ENCODE measurements at regions not wholly inside any gene's neighbourhood (a gene's known extent, or its start where the extent isn't known, plus 50 kb on each side); places are given as distances from the start of the nearest gene placed in this dataset.

DNA sequence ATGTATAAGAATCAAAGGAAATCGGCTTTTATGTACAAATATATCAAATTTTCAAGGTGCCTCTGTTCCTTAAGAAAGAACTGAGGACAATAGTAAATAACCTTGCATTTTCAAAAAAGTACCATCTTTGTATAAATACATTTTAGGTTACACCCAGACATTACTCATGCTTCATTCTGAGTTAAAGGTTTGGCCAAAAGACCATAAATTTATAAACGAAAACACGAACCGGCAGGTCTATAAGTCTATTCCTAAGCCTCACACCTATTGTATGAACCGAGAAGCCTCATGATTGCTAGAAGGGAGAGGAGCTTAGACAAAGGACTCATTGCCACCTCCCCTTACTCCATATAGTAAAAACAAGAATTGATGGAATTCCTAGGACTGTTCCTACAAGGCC is 94.6 kb upstream of the PSMD7 start:
- Histone ChIP-seq H3K27me3 (ENCODE audit: control insufficient read depth, insufficient read depth, low read length) (no peaks in the 10 kb centered on the region), H3K4me3 (ENCODE audit: low read depth, low read length) (no peak overlapping the region), H3K36me3 (ENCODE audit: control insufficient read depth, insufficient read depth, low read length) (no peaks in the 10 kb centered on the region)
- no peak for DNase-seq (ENCODE audit: low read depth)
- FAIRE-seq: no peak
- TF ChIP-seq CTCF (IDR thresholded peaks at IDR 0.05; ENCODE audit: insufficient read depth, low read length, severe bottlenecking): no peak

DNA sequence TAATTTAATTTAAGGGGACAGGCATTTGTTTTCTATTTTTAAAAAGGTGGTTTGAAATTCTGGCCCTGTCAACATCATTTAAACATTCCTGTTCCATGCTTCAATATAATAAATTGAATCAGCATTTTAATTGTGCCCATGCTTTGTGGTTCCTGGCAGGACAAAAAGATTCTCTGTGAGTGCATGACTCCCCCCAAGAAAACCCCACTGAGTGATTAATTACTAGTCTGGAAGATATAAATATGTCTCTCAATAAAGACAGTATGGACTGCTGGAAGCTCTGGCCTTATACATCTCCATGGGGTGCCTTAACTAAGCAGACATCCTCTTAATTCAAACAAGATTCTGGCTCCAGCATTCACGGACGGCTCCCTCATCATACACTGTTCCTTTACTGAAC is 95.0 kb upstream of the PSMD7 start:
- FAIRE-seq (no peak), DNase-seq (ENCODE audit: low read depth) (no peak)
- Histone ChIP-seq H3K36me3 (ENCODE audit: control insufficient read depth, insufficient read depth, low read length) (no peaks in the 10 kb centered on the region), H3K27me3 (ENCODE audit: control insufficient read depth, insufficient read depth, low read length) (no peaks in the 10 kb centered on the region), H3K4me3 (ENCODE audit: low read depth, low read length) (no peak overlapping the region)
- TF ChIP-seq CTCF (IDR thresholded peaks at IDR 0.05; ENCODE audit: insufficient read depth, low read length, severe bottlenecking): no peak

- FAIRE-seq (no peak), DNase-seq (ENCODE audit: low read depth) (no peak)
- no peak for TF ChIP-seq CTCF (IDR thresholded peaks at IDR 0.05; ENCODE audit: insufficient read depth, low read length, severe bottlenecking)
- H3K4me3 ChIP-seq (ENCODE audit: low read depth, low read length): no peak overlapping the region
- no peaks in the 10 kb centered on the region for H3K27me3 ChIP-seq (ENCODE audit: control insufficient read depth, insufficient read depth, low read length)
- no peaks in the 10 kb centered on the region for H3K36me3 ChIP-seq (ENCODE audit: control insufficient read depth, insufficient read depth, low read length)
Observed at GRCh38 chr16:74200921-74201320, 95.7 kb upstream of the PSMD7 start.

DNA sequence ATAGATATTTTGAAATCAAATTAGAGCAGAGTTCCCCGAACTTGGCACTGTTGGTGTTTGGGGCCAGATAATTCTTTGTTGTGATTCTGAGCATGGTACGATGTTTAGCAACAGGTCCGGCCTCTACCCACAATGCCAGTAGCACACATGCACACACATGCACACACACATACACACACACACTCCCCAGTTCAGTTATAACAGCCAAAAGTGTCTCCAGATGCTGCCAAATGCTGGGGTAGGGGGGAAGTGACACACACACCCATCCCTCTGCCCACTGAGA is 96.8 kb upstream of the PSMD7 start:
- no peaks in the 10 kb centered on the region for H3K36me3 ChIP-seq (ENCODE audit: control insufficient read depth, insufficient read depth, low read length)
- TF ChIP-seq CTCF (IDR thresholded peaks at IDR 0.05; ENCODE audit: insufficient read depth, low read length, severe bottlenecking): no peak
- no peak overlapping the region for H3K4me3 ChIP-seq (ENCODE audit: low read depth, low read length)
- FAIRE-seq (no peak), DNase-seq (ENCODE audit: low read depth) (no peak)
- no peaks in the 10 kb centered on the region for H3K27me3 ChIP-seq (ENCODE audit: control insufficient read depth, insufficient read depth, low read length)

DNA sequence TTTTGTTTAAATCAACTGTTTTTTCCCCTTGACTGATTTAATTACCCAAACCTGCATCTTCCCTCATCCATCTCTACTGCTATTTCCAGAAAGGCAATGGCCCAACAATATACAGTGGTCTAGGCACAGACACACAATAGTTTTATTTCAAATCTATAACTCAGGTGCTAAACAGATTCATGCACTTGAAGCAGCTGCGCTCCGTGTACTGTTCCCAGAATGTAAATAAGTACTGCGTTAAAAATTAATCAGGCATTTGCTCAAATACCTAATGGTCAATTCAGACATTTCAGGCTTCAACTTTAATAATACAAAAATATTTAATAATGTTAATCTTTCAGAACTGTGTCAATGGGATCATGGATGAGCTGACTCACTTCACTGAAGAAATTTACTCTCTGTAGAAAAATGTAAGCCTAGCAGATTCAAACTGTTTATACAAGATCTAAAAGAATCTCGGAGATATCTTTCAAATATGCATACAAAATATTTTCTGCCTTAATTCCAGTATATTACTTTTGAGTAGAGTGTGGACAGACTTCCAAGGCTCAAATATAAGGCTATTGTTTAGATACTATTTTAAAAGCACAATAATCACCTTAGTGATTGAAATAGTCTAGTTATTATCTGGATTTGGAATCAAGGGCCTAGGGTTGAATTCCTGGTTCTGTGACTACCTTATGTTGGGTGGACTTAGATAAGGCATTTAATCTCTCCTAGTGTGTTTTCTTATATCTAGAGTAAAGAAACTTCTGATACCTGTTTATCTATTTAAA is 97.4 kb upstream of the PSMD7 start:
- FAIRE-seq: no peak
- no peaks in the 10 kb centered on the region for H3K27me3 ChIP-seq (ENCODE audit: control insufficient read depth, insufficient read depth, low read length)

More for the DNA sequence above, 97.4 kb upstream of the PSMD7 start:
- Histone ChIP-seq H3K36me3 (ENCODE audit: control insufficient read depth, insufficient read depth, low read length) (no peaks in the 10 kb centered on the region), H3K4me3 (ENCODE audit: low read depth, low read length) (no peak overlapping the region)
- TF ChIP-seq CTCF (IDR thresholded peaks at IDR 0.05; ENCODE audit: insufficient read depth, low read length, severe bottlenecking): no peak
- no peak for DNase-seq (ENCODE audit: low read depth)
